ENCODE measurements at regions not wholly inside any gene's neighbourhood (a gene's known extent, or its start where the extent isn't known, plus 50 kb on each side); places are given as distances from the start of the nearest gene placed in this dataset.

DNA sequence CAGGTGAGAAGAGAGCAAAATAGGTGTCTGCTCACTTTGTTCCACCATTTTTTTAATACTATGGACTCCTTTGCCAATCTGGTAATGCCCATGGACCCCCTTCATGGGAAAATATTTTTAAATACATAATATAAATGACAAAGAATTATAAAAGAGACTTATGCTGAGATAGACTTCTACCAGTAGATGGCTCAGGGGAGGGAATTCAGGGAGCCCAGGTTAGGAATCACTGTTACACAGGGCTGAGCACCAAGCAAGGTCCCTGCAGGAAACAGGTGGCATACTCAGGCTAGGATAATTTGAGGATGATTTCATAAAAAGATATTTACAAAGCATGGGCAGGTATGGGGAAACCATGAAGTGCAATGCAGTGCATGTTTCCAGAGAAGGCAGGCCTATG, 525.9 kb downstream of the FGF9 start:
- H3K4me3 ChIP-seq = no peak overlapping the region
- no peaks in the 10 kb centered on the region for H3K9me3 ChIP-seq
- DNase-seq = no peak
- no peaks in the 10 kb centered on the region for H3K36me3 ChIP-seq
- TF ChIP-seq EP300 (IDR thresholded peaks at IDR 0.05) (no peak), POLR2AphosphoS5 (IDR thresholded peaks at IDR 0.05) (no peak), CTCF (IDR thresholded peaks at IDR 0.05) (no peak), POLR2A (IDR thresholded peaks at IDR 0.05) (no peak)
- H3K4me1 ChIP-seq = peaks cover 0 to 22% (median 12%) of the 10 kb centered on the region in 4 donors
- no peak overlapping the region for H3K27ac ChIP-seq
- no peaks in the 10 kb centered on the region for H3K27me3 ChIP-seq
- intact Hi-C loops (cut with DNase I) = no loop called here

GRCh38 chr13:22198001-22198400, 527.1 kb downstream of the FGF9 start:
- intact Hi-C loops (cut with DNase I) = no loop called here
- Histone ChIP-seq H3K4me3 (no peak overlapping the region), H3K9me3 (no peaks in the 10 kb centered on the region), H3K36me3 (no peaks in the 10 kb centered on the region), H3K27me3 (no peaks in the 10 kb centered on the region), H3K4me1 (peaks cover 0 to 33% (median 12%) of the 10 kb centered on the region in 4 donors), H3K27ac (no peak overlapping the region)
- 10 to 53% methylated on average over 4 of the region's 4 CpGs for WGBS, 2 donors
- TF ChIP-seq EP300 (IDR thresholded peaks at IDR 0.05) (no peak), POLR2AphosphoS5 (IDR thresholded peaks at IDR 0.05) (no peak), CTCF (IDR thresholded peaks at IDR 0.05) (no peak), POLR2A (IDR thresholded peaks at IDR 0.05) (no peak)
- no peak for DNase-seq

GRCh38 chr13:22198641-22199217, 527.9 kb downstream of the FGF9 start:
- no peaks in the 10 kb centered on the region for H3K9me3 ChIP-seq
- H3K4me3 ChIP-seq = no peak overlapping the region
- H3K4me1 ChIP-seq = peaks cover 0 to 33% (median 12%) of the 10 kb centered on the region in 4 donors
- H3K27me3 ChIP-seq = no peaks in the 10 kb centered on the region
- H3K27ac ChIP-seq = peak overlapping the region in 1 of 4 donors; percentile 4
- 32 to 59% methylated on average over 10 of the region's 10 CpGs for WGBS, 2 donors
- DNase-seq = no peak
- H3K36me3 ChIP-seq = no peaks in the 10 kb centered on the region
- TF ChIP-seq POLR2AphosphoS5 (IDR thresholded peaks at IDR 0.05) (no peak), EP300 (IDR thresholded peaks at IDR 0.05) (no peak), POLR2A (IDR thresholded peaks at IDR 0.05) (no peak), CTCF (IDR thresholded peaks at IDR 0.05) (no peak)
- intact Hi-C loops (cut with DNase I) = no loop called here

DNA sequence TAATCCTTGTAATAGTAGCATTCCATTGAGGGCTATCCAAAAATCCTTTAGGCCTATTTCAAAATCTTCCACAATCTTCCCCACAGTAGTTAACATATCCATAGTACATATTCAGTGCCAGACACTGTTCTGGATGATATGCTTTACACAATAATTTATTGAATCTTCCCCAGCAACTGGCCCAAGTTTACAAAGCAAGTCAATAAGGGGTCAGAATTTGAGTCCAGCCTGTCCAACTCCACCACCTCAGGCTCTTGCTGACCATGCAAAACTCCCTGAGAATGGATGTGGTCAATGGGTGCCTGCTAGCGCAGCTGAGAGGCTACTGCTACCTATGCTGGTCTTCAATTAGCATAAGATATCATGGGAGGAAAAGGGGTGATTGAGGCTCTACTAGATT, 529.6 kb downstream of the FGF9 start:
- H3K27ac ChIP-seq = no peak overlapping the region
- TF ChIP-seq POLR2A (IDR thresholded peaks at IDR 0.05) = no peak
- no peak for TF ChIP-seq CTCF (IDR thresholded peaks at IDR 0.05)
- no peak for TF ChIP-seq EP300 (IDR thresholded peaks at IDR 0.05)
- TF ChIP-seq POLR2AphosphoS5 (IDR thresholded peaks at IDR 0.05) = no peak
- no peak for DNase-seq
- no peaks in the 10 kb centered on the region for H3K36me3 ChIP-seq
- 95 to 98% methylated on average over 1 of the region's 1 CpG for WGBS, 2 donors
- no peaks in the 10 kb centered on the region for H3K27me3 ChIP-seq
- intact Hi-C loops (cut with DNase I) = no loop called here
- no peak overlapping the region for H3K4me3 ChIP-seq
- H3K9me3 ChIP-seq = no peaks in the 10 kb centered on the region
- peaks cover 0 to 33% (median 12%) of the 10 kb centered on the region in 4 donors for H3K4me1 ChIP-seq

- no peak for TF ChIP-seq POLR2AphosphoS5 (IDR thresholded peaks at IDR 0.05)
- no peak for TF ChIP-seq POLR2A (IDR thresholded peaks at IDR 0.05)
- intact Hi-C loops (cut with DNase I) = no loop called here
- 83 to 93% methylated on average over 2 of the region's 2 CpGs for WGBS, 2 donors
- Histone ChIP-seq H3K27ac (no peak overlapping the region), H3K36me3 (no peaks in the 10 kb centered on the region), H3K9me3 (no peaks in the 10 kb centered on the region), H3K27me3 (no peaks in the 10 kb centered on the region), H3K4me3 (no peak overlapping the region), H3K4me1 (peaks cover 0 to 33% (median 12%) of the 10 kb centered on the region in 4 donors)
- DNase-seq = no peak
Measured at GRCh38 chr13:22201375-22201925, 530.6 kb downstream of the FGF9 start.
